CD8-positive, alpha-beta memory T cell (primary cell): ENCODE measurements at regions not wholly inside any gene's neighbourhood (a gene's known extent, or its start where the extent isn't known, plus 50 kb on each side); places are given as distances from the start of the nearest gene placed in this dataset.

Experiments
- CTCF ChIA-PET: fragments of 350-600 bp; sonication (Branson Sonifier 250); formaldehyde crosslinking; loops from one replicate; lab custom pipeline; 2021; ENCODE audit warnings: antibody characterized with exemption; lab: Charles Lee
- POLR2A ChIA-PET: fragments of 350-600 bp; sonication (Branson Sonifier 250); formaldehyde crosslinking; loops from one replicate; lab custom pipeline; 2021; ENCODE audit warnings: antibody characterized with exemption; lab: Charles Lee
- DNase-seq, 5 donors: peaks; one replicate each; pipeline versions ENCODE4 v3.0.0 to v3.0.0-alpha.2; 2020 to 2022; ENCODE audit warnings: mixed read lengths in 1 of 5
- H3K27ac ChIP-seq: one replicate; pipeline ENCODE4 v1.7.0; 2013; ENCODE audit warnings: low read depth, mild to moderate bottlenecking, low read length, moderate library complexity
- H3K27me3 ChIP-seq: 2 replicates; pipeline ENCODE4 v1.7.0; 2013; ENCODE audit warnings: low read length, mild to moderate bottlenecking; ENCODE audit not compliant: insufficient read depth, poor library complexity, severe bottlenecking
- H3K36me3 ChIP-seq: 2 replicates; pipeline ENCODE4 v1.7.0; 2013; ENCODE audit warnings: mild to moderate bottlenecking, low read length, moderate library complexity; ENCODE audit not compliant: insufficient read depth
- H3K4me1 ChIP-seq: 2 replicates; pipeline ENCODE4 v1.7.0; 2013; ENCODE audit warnings: mild to moderate bottlenecking, low read length, moderate library complexity; ENCODE audit not compliant: insufficient read depth
- H3K4me3 ChIP-seq: 2 replicates; pipeline ENCODE4 v1.7.0; 2013; ENCODE audit warnings: mild to moderate bottlenecking, low read length
- H3K9me3 ChIP-seq: 2 replicates; pipeline ENCODE4 v1.7.0; 2013; ENCODE audit warnings: mild to moderate bottlenecking, low read length
- H3K27ac Mint-ChIP-seq, 8 donors: one replicate each; pipeline ENCODE4 v1.8.0; 2020 to 2021; ENCODE audit warnings: mixed read lengths in 8 of 8, mild to moderate bottlenecking in 6 of 8, inconsistent platforms in 3 of 8, moderate library complexity in 3 of 8
- H3K27me3 Mint-ChIP-seq, 2 donors: one replicate each; pipeline ENCODE4 v1.8.0; 2020 to 2021; ENCODE audit warnings: mixed read lengths in 2 of 2, mild to moderate bottlenecking in 1 of 2, moderate library complexity in 1 of 2
- H3K36me3 Mint-ChIP-seq, 3 donors: one replicate each; pipeline ENCODE4 v1.8.0; 2020 to 2021; ENCODE audit warnings: mixed read lengths in 3 of 3, inconsistent platforms in 1 of 3, mild to moderate bottlenecking in 1 of 3
- H3K4me1 Mint-ChIP-seq, 3 donors: one replicate each; pipeline ENCODE4 v1.8.0; 2020 to 2021; ENCODE audit warnings: mixed read lengths in 3 of 3, inconsistent platforms in 1 of 3, mild to moderate bottlenecking in 1 of 3
- H3K4me3 Mint-ChIP-seq, 7 donors: one replicate each; pipeline ENCODE4 v1.8.0; 2020 to 2021; ENCODE audit warnings: mixed read lengths in 7 of 7, mild to moderate bottlenecking in 6 of 7, moderate library complexity in 4 of 7, inconsistent platforms in 2 of 7
- H3K9me3 Mint-ChIP-seq, 5 donors: one replicate each; pipeline ENCODE4 v1.8.0; 2020 to 2022; ENCODE audit warnings: mixed read lengths in 5 of 5, mild to moderate bottlenecking in 3 of 5, moderate library complexity in 2 of 5, inconsistent platforms in 1 of 5

DNA sequence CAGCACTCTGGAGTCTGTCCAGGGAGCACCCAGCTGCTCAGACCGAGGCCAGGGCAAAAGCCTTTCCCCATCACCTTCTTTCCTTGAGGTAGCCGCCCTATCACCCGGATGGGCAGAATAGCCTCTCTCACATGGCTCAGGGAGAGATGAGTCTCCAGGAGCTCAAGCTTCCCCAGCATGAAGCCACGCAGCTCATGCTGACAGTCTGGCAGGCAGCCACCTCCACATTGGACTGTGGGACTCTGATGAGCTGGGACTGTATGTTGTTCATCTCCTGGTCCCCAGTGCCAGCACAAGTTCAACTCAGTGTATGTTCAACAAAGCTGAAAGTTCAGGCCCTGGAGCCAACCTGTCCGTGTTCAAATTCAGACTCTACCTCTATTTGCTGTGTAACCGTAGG lies 75.2 kb upstream of the ZC3H12A start:
- DNase-seq: no peak
- no peaks in the 10 kb centered on the region for H3K4me1 ChIP-seq
- Mint-ChIP-seq H3K36me3 (no peaks in the 10 kb centered on the region), H3K27me3 (peaks cover 8 to 33% of the 10 kb centered on the region in 2 donors), H3K9me3 (peaks cover 0 to 2% (median 0%) of the 10 kb centered on the region in 5 donors), H3K4me1 (no peaks in the 10 kb centered on the region), H3K27ac (no peak overlapping the region), H3K4me3 (no peak overlapping the region)
- POLR2A ChIA-PET: no interaction called here
- no peak overlapping the region for H3K27ac ChIP-seq
- H3K9me3 ChIP-seq: no peaks in the 10 kb centered on the region
- CTCF ChIA-PET: interaction anchor here (1.3 kb wide), 1 partner anchor 35 kb away, joined by 4 read pairs; no protein-coding TSS in a partner anchor
- peaks cover 2% of the 10 kb centered on the region for H3K27me3 ChIP-seq
- H3K36me3 ChIP-seq: no peaks in the 10 kb centered on the region
- no peak overlapping the region for H3K4me3 ChIP-seq

- no peak overlapping the region for H3K27ac ChIP-seq
- no peak for DNase-seq
- H3K27ac Mint-ChIP-seq: no peak overlapping the region
- no peak overlapping the region for H3K4me3 Mint-ChIP-seq
- peaks cover 8 to 31% of the 10 kb centered on the region in 2 donors for H3K27me3 Mint-ChIP-seq
- H3K4me3 ChIP-seq: no peak overlapping the region
- CTCF ChIA-PET: interaction anchor here (1.3 kb wide), 1 partner anchor 34 kb away, joined by 4 read pairs; no protein-coding TSS in a partner anchor
- POLR2A ChIA-PET: no interaction called here
- H3K9me3 ChIP-seq: no peaks in the 10 kb centered on the region
- H3K27me3 ChIP-seq: peaks cover under 1% of the 10 kb centered on the region
- H3K36me3 Mint-ChIP-seq: no peaks in the 10 kb centered on the region
- H3K4me1 ChIP-seq: no peaks in the 10 kb centered on the region
- H3K9me3 Mint-ChIP-seq: peaks cover 0 to 2% (median 0%) of the 10 kb centered on the region in 5 donors
- H3K36me3 ChIP-seq: no peaks in the 10 kb centered on the region
- no peaks in the 10 kb centered on the region for H3K4me1 Mint-ChIP-seq
Observed at GRCh38 chr1:37399830-37400464, 74.4 kb upstream of the ZC3H12A start.

GRCh38 chr1:37400466-37401225 lies 73.7 kb upstream of the ZC3H12A start:
- Mint-ChIP-seq H3K4me1 (no peaks in the 10 kb centered on the region), H3K4me3 (no peak overlapping the region), H3K9me3 (no peaks in the 10 kb centered on the region), H3K36me3 (no peaks in the 10 kb centered on the region), H3K27me3 (peaks cover 8 to 28% of the 10 kb centered on the region in 2 donors), H3K27ac (no peak overlapping the region)
- CTCF ChIA-PET: no interaction called here
- Histone ChIP-seq H3K27ac (no peak overlapping the region), H3K36me3 (no peaks in the 10 kb centered on the region), H3K9me3 (no peaks in the 10 kb centered on the region), H3K27me3 (no peaks in the 10 kb centered on the region), H3K4me3 (no peak overlapping the region), H3K4me1 (no peaks in the 10 kb centered on the region)
- POLR2A ChIA-PET: no interaction called here
- DNase-seq: no peak

- Histone ChIP-seq H3K4me3 (no peak overlapping the region), H3K27ac (no peak overlapping the region), H3K36me3 (no peaks in the 10 kb centered on the region), H3K9me3 (no peaks in the 10 kb centered on the region), H3K27me3 (no peaks in the 10 kb centered on the region), H3K4me1 (no peaks in the 10 kb centered on the region)
- H3K4me3 Mint-ChIP-seq: no peak overlapping the region
- H3K27ac Mint-ChIP-seq: no peak overlapping the region
- H3K9me3 Mint-ChIP-seq: no peaks in the 10 kb centered on the region
- ChIA-PET POLR2A (no interaction called here), CTCF (no interaction called here)
- no peaks in the 10 kb centered on the region for H3K36me3 Mint-ChIP-seq
- no peak for DNase-seq
- H3K4me1 Mint-ChIP-seq: no peaks in the 10 kb centered on the region
- H3K27me3 Mint-ChIP-seq: peaks cover 2 to 22% of the 10 kb centered on the region in 2 donors
Observed at GRCh38 chr1:37403166-37403565, 71.2 kb upstream of the ZC3H12A start.

GRCh38 chr1:37404711-37405110 lies 69.7 kb upstream of the ZC3H12A start:
- DNase-seq: no peak
- POLR2A ChIA-PET: no interaction called here
- Mint-ChIP-seq H3K9me3 (no peaks in the 10 kb centered on the region), H3K36me3 (no peaks in the 10 kb centered on the region), H3K27me3 (peaks cover 2 to 34% of the 10 kb centered on the region in 2 donors), H3K4me1 (no peaks in the 10 kb centered on the region), H3K4me3 (no peak overlapping the region), H3K27ac (no peak overlapping the region)
- H3K27ac ChIP-seq: no peak overlapping the region
- H3K36me3 ChIP-seq: no peaks in the 10 kb centered on the region
- no peaks in the 10 kb centered on the region for H3K27me3 ChIP-seq
- H3K9me3 ChIP-seq: no peaks in the 10 kb centered on the region
- H3K4me1 ChIP-seq: no peaks in the 10 kb centered on the region
- no peak overlapping the region for H3K4me3 ChIP-seq
- CTCF ChIA-PET: no interaction called here

DNA sequence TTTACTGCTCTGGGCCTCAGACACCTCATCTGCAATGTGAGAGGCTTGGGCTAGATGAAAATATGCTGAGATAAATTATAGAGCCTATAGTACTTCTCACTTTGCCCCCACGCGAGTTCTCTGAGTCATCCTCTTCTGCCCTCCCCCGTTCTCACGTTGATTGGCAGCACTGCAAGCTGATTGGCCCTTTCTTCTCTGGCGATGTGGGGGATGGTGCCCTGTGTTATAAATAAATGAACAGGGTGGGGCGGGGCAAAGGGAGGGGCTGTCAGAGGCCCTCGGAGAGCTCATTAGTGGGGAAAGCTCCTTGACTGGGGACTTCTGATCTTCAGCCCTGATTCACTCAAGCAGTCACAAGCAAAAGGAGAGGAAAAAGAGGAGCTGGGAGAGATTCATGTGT lies 64.3 kb upstream of the ZC3H12A start:
- Histone ChIP-seq H3K4me3 (no peak overlapping the region), H3K9me3 (no peaks in the 10 kb centered on the region), H3K36me3 (no peaks in the 10 kb centered on the region), H3K27me3 (no peaks in the 10 kb centered on the region), H3K27ac (no peak overlapping the region), H3K4me1 (no peaks in the 10 kb centered on the region)
- no peak overlapping the region for H3K4me3 Mint-ChIP-seq
- ChIA-PET POLR2A (no interaction called here), CTCF (interaction anchor here (1.7 kb wide), 1 partner anchor 24 kb away, joined by 3 read pairs; no protein-coding TSS in a partner anchor)
- H3K4me1 Mint-ChIP-seq: no peaks in the 10 kb centered on the region
- H3K9me3 Mint-ChIP-seq: peaks cover 0 to 3% (median 0%) of the 10 kb centered on the region in 5 donors
- peaks cover 0 to 5% (median 0%) of the 10 kb centered on the region in 3 donors for H3K36me3 Mint-ChIP-seq
- H3K27me3 Mint-ChIP-seq: peaks cover 4 to 53% of the 10 kb centered on the region in 2 donors
- H3K27ac Mint-ChIP-seq: no peak overlapping the region
- DNase-seq: no peak

GRCh38 chr1:37410815-37411214 lies 63.6 kb upstream of the ZC3H12A start:
- H3K27me3 ChIP-seq: no peaks in the 10 kb centered on the region
- ChIA-PET CTCF (interaction anchor here (1.7 kb wide), 1 partner anchor 24 kb away, joined by 3 read pairs; no protein-coding TSS in a partner anchor), POLR2A (no interaction called here)
- no peaks in the 10 kb centered on the region for H3K4me1 ChIP-seq
- peaks cover 0 to 4% (median 3%) of the 10 kb centered on the region in 5 donors for H3K9me3 Mint-ChIP-seq
- no peak overlapping the region for H3K4me3 Mint-ChIP-seq
- peaks cover 0 to 9% (median 0%) of the 10 kb centered on the region in 3 donors for H3K36me3 Mint-ChIP-seq
- no peaks in the 10 kb centered on the region for H3K36me3 ChIP-seq
- no peak overlapping the region for H3K27ac ChIP-seq
- peaks cover 4 to 56% of the 10 kb centered on the region in 2 donors for H3K27me3 Mint-ChIP-seq
- H3K9me3 ChIP-seq: no peaks in the 10 kb centered on the region
- no peak overlapping the region for H3K4me3 ChIP-seq
- DNase-seq: no peak
- H3K4me1 Mint-ChIP-seq: no peaks in the 10 kb centered on the region
- no peak overlapping the region for H3K27ac Mint-ChIP-seq

DNA sequence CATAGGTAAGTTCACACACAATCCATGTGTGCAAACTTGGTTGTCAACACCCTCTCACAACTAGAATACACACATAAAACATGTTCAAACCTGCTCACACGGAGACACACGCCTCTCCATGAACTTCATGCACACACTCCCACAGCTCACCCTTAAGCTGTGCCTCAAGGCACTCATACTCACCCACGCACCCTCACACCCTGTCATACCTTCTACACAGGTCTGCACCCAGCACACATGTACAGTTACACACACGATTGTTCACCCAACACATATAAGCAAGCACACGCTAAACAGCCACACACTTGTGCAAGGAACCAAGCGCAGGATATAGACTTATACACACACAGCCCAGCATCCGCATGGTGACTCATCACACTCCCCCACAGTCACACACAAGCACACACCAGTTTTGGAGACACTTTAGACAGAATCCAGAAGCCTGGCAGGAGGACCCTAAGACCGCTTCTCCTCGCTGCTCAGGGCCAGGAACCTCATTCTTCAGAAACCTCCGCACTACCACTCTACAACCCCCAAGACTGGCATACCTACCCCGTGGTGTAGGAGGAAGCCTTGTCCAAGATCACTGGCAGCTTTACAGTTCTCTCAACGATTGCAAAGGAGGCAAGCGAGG lies 58.7 kb upstream of the ZC3H12A start:
- Mint-ChIP-seq H3K27ac (peak overlapping the region in 1 of 8 donors; percentile 2), H3K4me3 (no peak overlapping the region), H3K36me3 (peaks cover 0 to 11% (median 0%) of the 10 kb centered on the region in 3 donors), H3K4me1 (no peaks in the 10 kb centered on the region), H3K27me3 (peaks cover 6 to 29% of the 10 kb centered on the region in 2 donors), H3K9me3 (peaks cover 0 to 5% (median 3%) of the 10 kb centered on the region in 5 donors)
- no peak for DNase-seq
- Histone ChIP-seq H3K27me3 (no peaks in the 10 kb centered on the region), H3K4me3 (no peak overlapping the region), H3K9me3 (no peaks in the 10 kb centered on the region), H3K27ac (no peak overlapping the region), H3K4me1 (no peaks in the 10 kb centered on the region), H3K36me3 (no peaks in the 10 kb centered on the region)
- ChIA-PET CTCF (no interaction called here), POLR2A (no interaction called here)
